ENCODE measurements at regions not wholly inside any gene's neighbourhood (a gene's known extent, or its start where the extent isn't known, plus 50 kb on each side); places are given as distances from the start of the nearest gene placed in this dataset.

- DNase-seq (ENCODE audit: low read depth): no peak
These were observed 276.3 kb upstream of the SALL3 start for GRCh38 chr18:78703291-78703690.

- no peak for DNase-seq (ENCODE audit: low read depth)
These were observed 274.6 kb upstream of the SALL3 start for GRCh38 chr18:78704971-78705461.

GRCh38 chr18:78709261-78709809, 270.3 kb upstream of the SALL3 start:
- DNase-seq (ENCODE audit: low read depth): no peak

- DNase-seq (ENCODE audit: low read depth): no peak
These were observed 268.3 kb upstream of the SALL3 start for GRCh38 chr18:78711316-78711715.

GRCh38 chr18:78711971-78712370, 267.6 kb upstream of the SALL3 start:
- DNase-seq (ENCODE audit: low read depth): no peak

- no peak for DNase-seq (ENCODE audit: low read depth)
These were observed 266.5 kb upstream of the SALL3 start for GRCh38 chr18:78713069-78713468.

GRCh38 chr18:78713726-78714125, 265.9 kb upstream of the SALL3 start:
- DNase-seq (ENCODE audit: low read depth): no peak

GRCh38 chr18:78716022-78716421, 263.6 kb upstream of the SALL3 start:
- DNase-seq (ENCODE audit: low read depth): no peak

GRCh38 chr18:78716581-78716980, 263.0 kb upstream of the SALL3 start:
- DNase-seq (ENCODE audit: low read depth): no peak

GRCh38 chr18:78717051-78717765, 262.4 kb upstream of the SALL3 start:
- no peak for DNase-seq (ENCODE audit: low read depth)

GRCh38 chr18:78717766-78718150, 261.9 kb upstream of the SALL3 start:
- no peak for DNase-seq (ENCODE audit: low read depth)

- no peak for DNase-seq (ENCODE audit: low read depth)
These were observed 259.8 kb upstream of the SALL3 start for GRCh38 chr18:78719821-78720220.

GRCh38 chr18:78720456-78721237, 259.0 kb upstream of the SALL3 start:
- no peak for DNase-seq (ENCODE audit: low read depth)

- DNase-seq (ENCODE audit: low read depth): no peak
These were observed 258.3 kb upstream of the SALL3 start for GRCh38 chr18:78721238-78721875.

GRCh38 chr18:78721981-78722380, 257.6 kb upstream of the SALL3 start:
- no peak for DNase-seq (ENCODE audit: low read depth)

GRCh38 chr18:78722386-78722785, 257.2 kb upstream of the SALL3 start:
- no peak for DNase-seq (ENCODE audit: low read depth)

- no peak for DNase-seq (ENCODE audit: low read depth)
These were observed 256.5 kb upstream of the SALL3 start for GRCh38 chr18:78722929-78723710.

GRCh38 chr18:78724214-78724914, 255.3 kb upstream of the SALL3 start:
- DNase-seq (ENCODE audit: low read depth): no peak

- no peak for DNase-seq (ENCODE audit: low read depth)
These were observed 254.2 kb upstream of the SALL3 start for GRCh38 chr18:78725426-78725825.

GRCh38 chr18:78726326-78727056, 253.1 kb upstream of the SALL3 start:
- no peak for DNase-seq (ENCODE audit: low read depth)
